ENCODE measurements at regions not wholly inside any gene's neighbourhood (a gene's known extent, or its start where the extent isn't known, plus 50 kb on each side); places are given as distances from the start of the nearest gene placed in this dataset.

- no peak for TF ChIP-seq ZNF274 (IDR thresholded peaks at IDR 0.05; ENCODE audit: low read depth, low read length)
- TF ChIP-seq YY1 (IDR thresholded peaks at IDR 0.05; ENCODE audit: insufficient read depth, insufficient read length): no peak
Observed at GRCh38 chr6:80433673-80434025, 327.2 kb downstream of the BCKDHB start.

Data from NT2/D1 (cell line).